H1 (cell line): ENCODE measurements at regions not wholly inside any gene's neighbourhood (a gene's known extent, or its start where the extent isn't known, plus 50 kb on each side); places are given as distances from the start of the nearest gene placed in this dataset.
A peak's percentile ranks its signal among the peaks of the same experiment; 100 is the strongest.

Source experiments
- CTCF ChIA-PET: fragments of 300-600 bp; sonication (Branson Sonifier 250); formaldehyde crosslinking; loops from one replicate; lab custom pipeline; 2021; ENCODE audit not compliant: partially characterized antibody; lab: Charles Lee
- POLR2A ChIA-PET: fragments of 300-600 bp; sonication (Branson Sonifier 250); formaldehyde crosslinking; loops from one replicate; lab custom pipeline; 2021; ENCODE audit warnings: inconsistent platforms; ENCODE audit not compliant: partially characterized antibody; lab: Charles Lee
- DNase-seq, 2 experiments: peaks; one replicate each; pipeline versions ENCODE4 v3.0.0 to v3.0.0-alpha.2; 2010 to 2022; ENCODE audit warnings: low spot score in 2 of 2, low read depth in 1 of 2, mixed read lengths in 1 of 2
- FAIRE-seq: peaks from 2 replicates; lab custom pipeline; 2011; peaks lifted over from hg19 to GRCh38; lab: Jason Lieb, UNC
- H2AFZ ChIP-seq: 2 replicates; pipeline ENCODE4 v1.8.1; 2012; ENCODE audit warnings: low read length, inconsistent platforms
- H2AK5ac ChIP-seq: 2 replicates; pipeline ENCODE4 v1.6.1; 2013; ENCODE audit warnings: low read depth, low read length
- H2BK120ac ChIP-seq: replicated peaks from 2 replicates; pipeline ENCODE3; 2013; ENCODE audit warnings: low read depth, low read length, inconsistent platforms
- H2BK12ac ChIP-seq: 2 replicates; pipeline ENCODE4 v1.6.1; 2013; ENCODE audit warnings: low read depth, low read length
- H2BK15ac ChIP-seq: 2 replicates; pipeline ENCODE4 v1.6.1; 2013; ENCODE audit warnings: low read length
- H2BK20ac ChIP-seq: 2 replicates; pipeline ENCODE4 v1.6.1; 2013; ENCODE audit warnings: low read length
- H2BK5ac ChIP-seq: 2 replicates; pipeline ENCODE4 v1.6.1; 2013; ENCODE audit warnings: low read depth, low read length
- H3K14ac ChIP-seq: 2 replicates; pipeline ENCODE4 v1.6.1; 2013; ENCODE audit warnings: inconsistent platforms; ENCODE audit not compliant: insufficient read length
- H3K18ac ChIP-seq: 2 replicates; pipeline ENCODE4 v1.6.1; 2013; ENCODE audit warnings: low read length; ENCODE audit errors: extremely low read depth
- H3K23ac ChIP-seq: 2 replicates; pipeline ENCODE4 v1.6.1; 2013; ENCODE audit warnings: inconsistent platforms; ENCODE audit not compliant: insufficient read length
- H3K23me2 ChIP-seq: 2 replicates; pipeline ENCODE4 v1.6.1; 2013; ENCODE audit warnings: low read depth, low read length
- H3K27ac ChIP-seq: 2 replicates; pipeline ENCODE4 v1.6.1; 2011; ENCODE audit warnings: low read depth, low read length, inconsistent platforms
- H3K27me3 ChIP-seq, 4 experiments: replicated peaks in 1 of 4; 1 replicate in 1 of 4; 2 replicates in 3 of 4; pipeline versions ENCODE4 v1.6.1 to v1.8.1; 2011 to 2013; ENCODE audit warnings: low read length in 3 of 4, mild to moderate bottlenecking in 3 of 4, inconsistent platforms in 2 of 4, mixed read lengths in 2 of 4, moderate library complexity in 1 of 4; ENCODE audit not compliant: control insufficient read depth in 3 of 4, insufficient read depth in 3 of 4; ENCODE audit errors: extremely low read depth in 1 of 4
- H3K36me3 ChIP-seq, 4 experiments: 2 replicates each; pipeline versions ENCODE4 v1.6.1 to v1.8.1; 2011 to 2013; ENCODE audit warnings: mild to moderate bottlenecking in 4 of 4, low read length in 3 of 4, moderate library complexity in 2 of 4, control low read depth in 1 of 4, inconsistent platforms in 1 of 4; ENCODE audit not compliant: insufficient read depth in 4 of 4, control insufficient read depth in 2 of 4
- H3K4ac ChIP-seq: replicated peaks from 2 replicates; pipeline ENCODE3; 2013; ENCODE audit warnings: low read length, low read depth, mixed read lengths, inconsistent platforms; ENCODE audit not compliant: insufficient read length
- H3K4me1 ChIP-seq, 4 experiments: replicated peaks in 1 of 4; 1 replicate in 1 of 4; 2 replicates in 3 of 4; pipeline versions ENCODE4 v1.6.1 to v1.8.1; 2011 to 2013; ENCODE audit warnings: low read length in 3 of 4, inconsistent platforms in 2 of 4, mixed read lengths in 1 of 4; ENCODE audit not compliant: insufficient read depth in 4 of 4, control insufficient read depth in 3 of 4
- H3K4me2 ChIP-seq, 2 experiments: 2 replicates each; pipeline versions ENCODE4 v1.6.1 to v1.8.1; 2011 to 2013; ENCODE audit warnings: low read depth in 2 of 2, low read length in 2 of 2, control low read depth in 1 of 2, inconsistent platforms in 1 of 2, mild to moderate bottlenecking in 1 of 2; ENCODE audit not compliant: insufficient read depth in 1 of 2
- H3K4me3 ChIP-seq, 4 experiments: fragments of 200-600, 300-600 bp in 1 of 4; sonication (generic), shearing (Covaris generic), sonication (Bioruptor Twin) in 1 of 4; 2 replicates each; pipeline versions ENCODE4 v1.5.1 to v1.8.1; 2011 to 2016; ENCODE audit warnings: low read length in 4 of 4, low read depth in 3 of 4, control low read depth in 2 of 4, inconsistent platforms in 2 of 4, mild to moderate bottlenecking in 2 of 4, mixed read lengths in 1 of 4, moderate library complexity in 1 of 4; ENCODE audit not compliant: insufficient read depth in 2 of 4; ENCODE audit errors: extremely low read depth in 1 of 4
- H3K56ac ChIP-seq: replicated peaks from 2 replicates; pipeline ENCODE3; 2013; ENCODE audit warnings: low read depth, mild to moderate bottlenecking, mixed read lengths, low read length, inconsistent platforms; ENCODE audit not compliant: insufficient read length
- H3K79me1 ChIP-seq: 2 replicates; pipeline ENCODE4 v1.6.1; 2013; ENCODE audit warnings: low read depth, low read length, control low read depth
- H3K79me2 ChIP-seq, 2 experiments: 2 replicates each; pipeline versions ENCODE4 v1.6.1 to v1.8.1; 2012 to 2013; ENCODE audit warnings: low read length in 2 of 2, mild to moderate bottlenecking in 2 of 2, inconsistent platforms in 1 of 2; ENCODE audit not compliant: insufficient read depth in 2 of 2, control insufficient read depth in 1 of 2
- H3K9ac ChIP-seq, 4 experiments: replicated peaks in 1 of 4; 1 replicate in 1 of 4; 2 replicates in 3 of 4; pipeline versions ENCODE4 v1.6.1 to v1.8.1; 2011 to 2013; ENCODE audit warnings: low read depth in 3 of 4, low read length in 3 of 4, control low read depth in 2 of 4, mild to moderate bottlenecking in 2 of 4, moderate library complexity in 2 of 4, inconsistent platforms in 1 of 4; ENCODE audit errors: extremely low read depth in 1 of 4
- H3K9me3 ChIP-seq, 2 experiments: 2 replicates each; pipeline versions ENCODE4 v1.6.1 to v1.8.1; 2012 to 2013; ENCODE audit warnings: mild to moderate bottlenecking in 2 of 2, moderate library complexity in 2 of 2, control low read depth in 1 of 2, inconsistent platforms in 1 of 2, low read depth in 1 of 2, low read length in 1 of 2, mixed read lengths in 1 of 2; ENCODE audit not compliant: insufficient read depth in 2 of 2
- H4K20me1 ChIP-seq, 2 experiments: replicated peaks in 1 of 2; 2 replicates each; pipeline versions ENCODE3 to v1.8.1; 2011 to 2013; ENCODE audit warnings: inconsistent platforms in 2 of 2, low read length in 2 of 2, mild to moderate bottlenecking in 1 of 2; ENCODE audit not compliant: insufficient read depth in 2 of 2, control insufficient read depth in 1 of 2
- H4K5ac ChIP-seq: 2 replicates; pipeline ENCODE4 v1.6.1; 2013; ENCODE audit warnings: low read length, low read depth, mixed read lengths, inconsistent platforms; ENCODE audit not compliant: insufficient read length
- H4K8ac ChIP-seq: 2 replicates; pipeline ENCODE4 v1.8.0; 2013; ENCODE audit warnings: mild to moderate bottlenecking, moderate library complexity, low read length, inconsistent platforms; ENCODE audit not compliant: insufficient read depth; ENCODE audit errors: extremely low read depth
- H4K91ac ChIP-seq: replicated peaks from 2 replicates; pipeline ENCODE3; 2013; ENCODE audit warnings: low read length, mixed read lengths, inconsistent platforms; ENCODE audit not compliant: insufficient read length
- ATF3 ChIP-seq: IDR thresholded peaks from 2 replicates; pipeline ENCODE4 v1.6.1; 2011; ENCODE audit warnings: low read depth, mild to moderate bottlenecking, low read length; ENCODE audit not compliant: insufficient read depth
- CBX8 ChIP-seq: fragments of 300-800, 300-1000 bp; sonication (generic); IDR thresholded peaks from 2 replicates; pipeline ENCODE4 v1.7.1; 2016; ENCODE audit warnings: low read depth, low read length, borderline replicate concordance
- CREB1 ChIP-seq: IDR thresholded peaks from 2 replicates; pipeline ENCODE4 v1.6.1; 2012; ENCODE audit warnings: inconsistent platforms
- POLR2A ChIP-seq, 2 experiments: IDR thresholded peaks; 1 replicate in 1 of 2; 2 replicates in 1 of 2; pipeline ENCODE4 v1.6.1; 2011; ENCODE audit warnings: low read depth in 2 of 2, low read length in 2 of 2, mild to moderate bottlenecking in 2 of 2; ENCODE audit errors: control extremely low read depth in 1 of 2
- RNF2 ChIP-seq: fragments of 200-900, 300-1000 bp; sonication (generic); IDR thresholded peaks from 2 replicates; pipeline ENCODE4 v1.7.1; 2016; ENCODE audit warnings: borderline replicate concordance, low read depth, mild to moderate bottlenecking, antibody characterized with exemption, low read length; ENCODE audit not compliant: poor library complexity, severe bottlenecking; ENCODE audit errors: missing control alignments
- SIRT6 ChIP-seq: IDR thresholded peaks from one replicate; pipeline ENCODE4 v1.7.1; 2012; ENCODE audit warnings: low read length, inconsistent platforms
- SP1 ChIP-seq: IDR thresholded peaks from 2 replicates; pipeline ENCODE4 v1.6.1; 2011; ENCODE audit warnings: low read depth, low read length
- SP2 ChIP-seq: IDR thresholded peaks from 2 replicates; pipeline ENCODE4 v1.6.1; 2012; ENCODE audit warnings: mild to moderate bottlenecking, low read length, inconsistent platforms
- TAF1 ChIP-seq: IDR thresholded peaks from 2 replicates; pipeline ENCODE4 v1.6.1; 2011; ENCODE audit warnings: mild to moderate bottlenecking, low read depth, low read length
- WGBS, 2 experiments: shearing (Covaris generic) in 1 of 2; methylation state at CpG; one replicate each; pipeline versions ENCODE4 v1.1.6 to v1.1.7; 2013 to 2015; ENCODE audit warnings: low lambda C conversion rate in 2 of 2, mixed read lengths in 2 of 2, inconsistent platforms in 1 of 2, low coverage in 1 of 2, missing lambda C conversion rate in 1 of 2; ENCODE audit not compliant: insufficient replicate concordance in 2 of 2, insufficient coverage in 1 of 2, insufficient read length in 1 of 2; ENCODE audit errors: extremely low coverage in 1 of 2, missing lambda C conversion rate in 1 of 2; 5-methylcytosine and 5-hydroxymethylcytosine counted together

GRCh38 chr13:84191139-84191538 is 308.9 kb upstream of the SLITRK1 start:
- H3K23me2 ChIP-seq: no peaks in the 10 kb centered on the region
- H3K4me1 ChIP-seq: no peaks in the 10 kb centered on the region
- no peak overlapping the region for H4K91ac ChIP-seq
- no peak overlapping the region for H4K8ac ChIP-seq
- TF ChIP-seq SIRT6 (no peak), ATF3 (no peak), SP2 (no peak), SP1 (no peak), RNF2 (no peak), CREB1 (no peak), POLR2A (IDR thresholded peaks at IDR 0.05; ENCODE audit: control extremely low read depth in 1 of 2, low read depth in 2 of 2, low read length in 2 of 2) (no peak), TAF1 (no peak), CBX8 (no peak)
- H2BK15ac ChIP-seq: no peak overlapping the region
- no peak overlapping the region for H3K4me3 ChIP-seq
- no peak overlapping the region for H3K23ac ChIP-seq
- no peaks in the 10 kb centered on the region for H3K27me3 ChIP-seq
- no peak overlapping the region for H2BK20ac ChIP-seq
- no peak overlapping the region for H2BK5ac ChIP-seq
- H3K56ac ChIP-seq: no peak overlapping the region
- no peak overlapping the region for H2AK5ac ChIP-seq
- H3K4me2 ChIP-seq: no peak overlapping the region
- no peak overlapping the region for H2BK120ac ChIP-seq
- no peaks in the 10 kb centered on the region for H3K79me1 ChIP-seq
- no peaks in the 10 kb centered on the region for H3K79me2 ChIP-seq
- peaks cover 0 to 2% of the 10 kb centered on the region in 2 experiments; a peak in 1 of 4 replicates for H3K9me3 ChIP-seq
- FAIRE-seq (no peak), DNase-seq (no peak)
- H3K9ac ChIP-seq: no peak overlapping the region
- H2AFZ ChIP-seq: peak overlapping the region; percentile 70
- H3K18ac ChIP-seq: no peak overlapping the region
- ChIA-PET CTCF (no interaction called here), POLR2A (no interaction called here)
- no peak overlapping the region for H3K27ac ChIP-seq
- no peak overlapping the region for H2BK12ac ChIP-seq
- WGBS, 2 experiments: 92% methylated on average over 4 of the region's 4 CpGs; no CpG with 5 or more reads in 1 of the 2 experiments
- H4K5ac ChIP-seq: no peak overlapping the region
- H3K4ac ChIP-seq: no peak overlapping the region
- no peaks in the 10 kb centered on the region; a peak in 1 of 8 replicates for H3K36me3 ChIP-seq
- no peaks in the 10 kb centered on the region for H4K20me1 ChIP-seq
- no peak overlapping the region for H3K14ac ChIP-seq
